HG03060 (cell line): ENCODE measurements at regions not wholly inside any gene's neighbourhood (a gene's known extent, or its start where the extent isn't known, plus 50 kb on each side); places are given as distances from the start of the nearest gene placed in this dataset.
"Not testable (repeated sequence)": the region's sequence is repeated elsewhere in the genome, so short reads cannot be mapped to it uniquely, and the experiment has no call there.

Experiments
- ATAC-seq: cut with Tn5 transposase; IDR thresholded peaks from one replicate; pipeline ENCODE4 v1.9.1; 2021; ENCODE audit warnings: low read depth, moderate number of reproducible peaks; ENCODE audit not compliant: unreplicated experiment

GRCh38 chr18:41642756-41643155, 312.3 kb upstream of the PIK3C3 start:
- no peak for ATAC-seq

- no peak for ATAC-seq
These were observed 315.8 kb upstream of the PIK3C3 start for GRCh38 chr18:41639218-41639617.

DNA sequence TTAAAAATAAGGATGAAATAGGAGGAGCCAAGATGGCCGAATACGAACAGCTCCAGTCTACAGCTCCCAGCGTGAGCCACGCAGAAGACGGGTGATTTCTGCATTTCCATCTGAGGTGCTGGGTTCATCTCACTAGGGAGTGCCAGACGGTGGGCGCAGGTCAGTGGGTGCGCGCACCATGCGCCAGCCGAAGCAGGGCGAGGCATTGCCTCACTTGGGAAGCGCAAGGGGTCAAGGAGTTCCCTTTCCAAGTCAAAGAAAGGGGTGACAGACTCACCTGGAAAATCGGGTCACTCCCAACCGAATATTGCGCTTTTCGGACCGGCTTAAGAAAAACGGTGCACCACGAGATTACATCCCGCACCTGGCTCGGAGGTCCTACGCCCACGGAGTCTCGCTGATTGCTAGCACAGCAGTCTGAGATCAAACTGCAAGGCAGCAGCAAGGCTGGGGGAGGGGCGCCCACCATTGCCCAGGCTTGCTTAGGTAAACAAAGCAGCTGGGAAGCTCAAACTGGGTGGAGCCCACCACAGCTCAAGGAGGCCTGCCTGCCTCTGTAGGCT, 323.2 kb upstream of the PIK3C3 start:
- ATAC-seq = not testable (repeated sequence)

DNA sequence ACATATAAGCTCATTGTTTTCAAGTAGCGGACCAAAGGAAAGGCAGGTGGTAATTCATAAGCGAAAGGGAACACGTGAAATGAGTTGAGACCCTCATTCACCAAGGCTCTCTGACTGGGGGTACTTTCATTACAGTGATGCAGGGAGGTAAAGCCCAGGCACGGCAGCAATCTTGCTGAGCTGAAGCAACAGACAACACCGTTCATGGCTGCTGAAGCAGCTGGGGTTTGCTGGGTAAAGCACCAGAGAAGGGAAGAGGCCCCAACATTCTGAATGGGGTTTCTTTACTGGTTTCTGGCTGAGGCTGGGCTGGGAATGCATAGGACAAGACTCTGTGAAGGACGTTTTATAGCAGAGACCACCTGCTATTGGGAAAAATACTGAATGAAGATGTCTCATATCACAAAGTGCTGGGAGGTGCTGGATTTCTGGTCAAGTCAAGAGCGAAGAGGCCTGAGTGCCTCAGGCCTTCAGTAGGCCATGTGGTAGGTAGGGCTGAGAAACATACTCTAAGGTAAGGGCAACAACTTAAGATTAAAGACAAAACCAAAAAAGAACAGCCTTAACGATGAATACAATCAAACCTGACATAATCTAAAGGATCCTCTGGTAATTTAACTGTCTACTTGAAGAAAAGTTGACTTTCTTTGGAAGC, 324.7 kb upstream of the PIK3C3 start:
- no peak for ATAC-seq

GRCh38 chr18:41624460-41624859, 330.6 kb upstream of the PIK3C3 start:
- ATAC-seq = no peak

DNA sequence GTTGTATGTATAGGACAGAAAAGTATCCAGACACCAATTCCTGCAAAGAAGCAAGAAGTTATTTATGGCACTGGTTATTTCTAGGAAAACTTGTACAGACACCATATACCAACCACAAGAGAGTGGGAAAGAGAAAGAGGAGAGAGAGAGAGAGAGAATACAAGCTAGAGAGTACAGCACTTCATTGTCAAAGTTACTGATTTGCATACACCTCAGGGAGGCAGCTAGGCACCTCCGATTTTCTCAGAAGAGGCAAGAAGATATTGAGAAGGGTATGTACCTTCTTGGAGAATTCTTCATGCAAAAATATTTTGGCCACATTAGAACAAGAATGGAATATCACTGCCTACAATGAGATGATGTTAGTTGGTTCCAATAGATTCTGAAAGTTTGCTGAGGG, 333.9 kb upstream of the PIK3C3 start:
- ATAC-seq = no peak

DNA sequence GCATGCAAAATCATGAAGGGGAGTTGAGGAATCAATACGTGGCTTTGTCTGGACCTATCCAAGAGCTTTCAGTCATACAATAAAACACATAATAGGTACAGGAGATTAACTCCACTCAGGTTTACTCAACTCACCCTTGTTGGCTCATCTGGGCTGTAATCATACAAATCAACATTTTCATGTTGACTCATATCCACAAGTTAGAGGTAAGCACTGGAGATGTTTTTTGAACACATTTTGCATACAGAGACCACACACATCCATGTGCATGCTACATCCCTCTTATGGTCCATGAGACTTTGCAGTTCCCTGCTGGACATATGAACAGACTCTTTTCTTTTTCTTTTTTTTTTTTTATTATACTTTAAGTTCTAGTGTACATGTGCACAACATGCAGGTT, 336.9 kb upstream of the PIK3C3 start:
- no peak for ATAC-seq

DNA sequence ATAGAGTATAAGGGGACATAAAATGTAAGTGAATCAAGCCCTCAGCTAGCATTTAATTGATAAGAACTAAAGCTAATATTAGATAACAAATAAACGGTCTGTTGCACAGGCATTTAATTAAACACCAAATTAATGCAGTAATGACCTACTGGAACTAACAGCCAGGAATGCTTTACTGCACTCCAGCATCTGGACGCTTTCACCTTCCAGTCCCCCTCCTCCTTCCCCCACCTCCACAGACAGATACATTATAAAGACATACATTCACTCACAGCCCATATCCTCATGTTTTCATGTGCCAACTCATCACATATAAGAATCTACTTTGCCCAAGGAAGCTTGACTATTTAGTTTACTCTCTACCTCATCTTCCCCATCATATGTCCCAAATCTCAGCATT, 337.4 kb upstream of the PIK3C3 start:
- no peak for ATAC-seq

DNA sequence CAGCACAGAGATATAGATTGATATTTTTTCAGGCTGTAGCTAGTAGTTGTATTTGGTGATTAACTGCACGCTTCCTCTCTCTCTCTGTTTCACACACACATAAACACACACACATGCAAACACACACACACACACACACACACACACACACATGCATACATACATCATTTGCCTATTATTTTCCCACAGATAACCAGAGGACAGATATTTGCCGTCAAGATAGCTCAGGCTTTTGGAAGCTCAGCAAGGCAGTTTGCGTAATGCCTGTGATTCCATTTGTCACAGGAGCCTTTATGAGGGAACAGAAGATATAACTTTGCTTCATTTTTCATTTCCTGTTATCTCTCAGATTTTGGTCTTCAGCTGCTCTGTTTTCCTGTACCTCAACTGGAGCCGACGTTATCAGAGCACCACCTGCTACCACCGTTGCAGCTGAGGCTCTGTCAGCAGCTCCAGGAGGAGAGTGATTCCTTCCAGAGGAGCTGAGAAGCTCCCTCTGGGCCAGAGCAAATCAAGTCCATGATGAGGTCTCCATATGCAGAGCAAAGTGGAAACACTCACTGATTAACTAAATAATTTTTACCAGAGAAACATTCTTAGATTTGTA, 341.9 kb upstream of the PIK3C3 start:
- no peak for ATAC-seq

GRCh38 chr18:41604964-41605363, 350.1 kb upstream of the PIK3C3 start:
- ATAC-seq = no peak

GRCh38 chr18:41602034-41602433, 353.0 kb upstream of the PIK3C3 start:
- no peak for ATAC-seq

- ATAC-seq = no peak
These were observed 354.2 kb upstream of the PIK3C3 start for GRCh38 chr18:41600693-41601391.

DNA sequence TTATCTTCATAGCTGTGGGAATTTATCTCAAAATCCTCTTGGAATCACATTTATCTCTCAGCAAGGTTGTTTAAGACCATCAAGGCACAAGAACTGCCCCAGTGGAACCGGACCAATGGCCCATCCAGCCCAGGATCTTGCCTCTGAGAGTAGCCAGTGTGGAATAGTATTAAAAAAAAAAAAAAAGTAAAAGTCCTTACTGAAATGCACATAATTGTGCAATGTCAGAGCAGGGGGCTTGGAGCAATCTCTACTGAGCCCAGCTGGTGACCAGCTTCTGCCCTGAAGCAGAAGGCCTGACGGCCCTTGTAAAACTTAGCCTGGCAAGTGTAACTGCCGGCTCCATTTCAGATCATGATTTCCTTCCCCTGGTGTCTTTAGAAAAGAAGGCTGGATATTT, 355.6 kb upstream of the PIK3C3 start:
- ATAC-seq = no peak

DNA sequence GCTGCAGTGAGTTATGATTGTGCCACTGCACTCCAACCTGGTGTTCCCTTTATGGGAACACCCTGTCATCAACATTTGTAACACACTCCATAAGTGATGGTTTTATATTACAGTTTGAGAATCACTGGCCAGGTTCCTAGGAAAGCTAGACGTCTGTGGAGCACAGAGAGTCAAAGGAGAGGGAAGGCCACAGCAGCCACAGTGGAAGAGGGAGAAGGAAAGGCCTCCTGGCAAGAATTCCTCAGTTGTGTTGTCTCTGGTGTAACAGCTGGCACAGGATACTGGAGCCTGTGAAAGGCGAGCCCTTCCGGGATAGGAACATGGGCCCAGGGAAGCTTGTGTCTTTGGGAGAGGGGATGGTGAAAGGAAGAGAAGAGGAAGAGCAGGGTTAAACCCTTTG, 360.5 kb upstream of the PIK3C3 start:
- ATAC-seq = no peak

DNA sequence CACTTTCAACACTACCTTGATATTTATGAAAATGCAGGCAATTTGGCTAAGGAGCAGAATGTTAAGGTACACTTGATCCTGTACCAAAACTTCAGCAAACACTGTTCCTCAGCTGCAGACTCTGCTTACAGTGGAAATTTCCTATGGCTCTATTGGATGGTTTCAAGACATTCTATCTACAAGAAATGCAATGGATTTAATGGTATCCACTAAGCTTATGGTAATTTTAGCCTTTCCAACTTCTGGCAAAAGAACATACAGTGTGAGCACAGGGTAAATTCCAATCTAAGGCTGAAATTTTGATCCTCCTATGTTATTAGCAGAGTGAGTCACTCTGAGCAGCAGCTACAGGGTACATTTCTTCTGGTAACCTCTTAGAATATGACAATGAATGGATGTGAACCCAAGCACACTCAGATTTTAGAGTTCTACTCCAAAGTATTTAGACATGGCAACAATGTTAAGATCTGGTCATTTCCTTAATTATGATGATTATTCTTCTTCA, 361.8 kb upstream of the PIK3C3 start:
- no peak for ATAC-seq

GRCh38 chr18:41587976-41588375, 367.1 kb upstream of the PIK3C3 start:
- no peak for ATAC-seq

GRCh38 chr18:41585512-41585911, 369.5 kb upstream of the PIK3C3 start:
- no peak for ATAC-seq

GRCh38 chr18:41579185-41579584, 375.8 kb upstream of the PIK3C3 start:
- ATAC-seq = no peak

GRCh38 chr18:41577529-41577928, 377.5 kb upstream of the PIK3C3 start:
- no peak for ATAC-seq

DNA sequence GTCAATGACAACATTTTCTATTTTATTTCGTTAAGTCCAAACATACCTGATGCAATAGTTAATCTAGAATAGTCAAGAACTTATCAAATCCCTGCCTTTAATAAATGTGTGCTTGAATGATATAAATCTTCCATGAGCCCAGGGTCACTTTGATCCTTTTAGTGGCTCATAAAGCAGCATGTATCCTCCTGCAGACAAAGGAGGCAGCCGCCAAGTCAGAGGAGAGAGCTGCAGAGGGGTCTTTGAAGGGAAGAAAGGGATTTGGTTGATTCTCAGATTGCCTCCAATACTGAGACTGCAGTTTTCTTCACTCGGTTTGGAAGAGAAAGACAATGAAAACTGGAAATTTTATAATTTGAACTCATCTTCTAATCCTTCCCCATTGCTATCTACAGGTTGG, 378.4 kb upstream of the PIK3C3 start:
- ATAC-seq = no peak

- no peak for ATAC-seq
These were observed 385.2 kb upstream of the PIK3C3 start for GRCh38 chr18:41569867-41570266.
